ENCODE measurements at regions not wholly inside any gene's neighbourhood (a gene's known extent, or its start where the extent isn't known, plus 50 kb on each side); places are given as distances from the start of the nearest gene placed in this dataset.
A peak's percentile ranks its signal among the peaks of the same experiment; 100 is the strongest.

DNA sequence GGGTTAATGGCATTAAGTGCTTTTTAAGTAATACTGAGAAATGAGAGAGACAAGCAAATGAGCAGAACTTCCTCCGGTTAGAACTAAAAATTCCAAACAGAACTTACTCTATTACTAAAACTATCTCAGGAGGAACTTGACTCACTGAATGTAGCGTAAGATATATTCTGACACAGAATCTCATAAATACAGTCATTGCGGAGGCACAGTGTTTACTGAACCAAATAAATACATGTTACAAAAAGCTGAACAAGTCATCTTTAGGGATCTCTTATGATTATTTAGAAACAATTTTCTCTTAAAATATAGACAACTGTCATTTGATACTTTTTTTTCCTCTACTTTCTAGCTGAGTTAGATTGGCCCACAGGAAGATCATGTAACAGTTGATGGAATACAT lies 283.1 kb downstream of the KLF12 start:
- H3K27me3 ChIP-seq (ENCODE audit: insufficient read depth, low read length), result no peaks in the 10 kb centered on the region
- H3K9me3 ChIP-seq (ENCODE audit: low read length), result no peaks in the 10 kb centered on the region
- H3K36me3 ChIP-seq (ENCODE audit: insufficient read depth, low read length), result peaks cover 3% of the 10 kb centered on the region; the same call in 1 of the 2 replicates
- no peaks in the 10 kb centered on the region for H3K9me2 ChIP-seq (ENCODE audit: low read depth, low read length)
- H3K4me3 ChIP-seq (ENCODE audit: low read depth, low read length, poor library complexity, severe bottlenecking), result no peak overlapping the region
- H3F3A ChIP-seq (ENCODE audit: insufficient read depth, low read length), result 0 out of 2 replicates have a peak, but pooled peaks cover 2% of the 10 kb centered on the region
- H2AFZ ChIP-seq (ENCODE audit: low read length), result no peak overlapping the region
- TF ChIP-seq, protein P1, sequence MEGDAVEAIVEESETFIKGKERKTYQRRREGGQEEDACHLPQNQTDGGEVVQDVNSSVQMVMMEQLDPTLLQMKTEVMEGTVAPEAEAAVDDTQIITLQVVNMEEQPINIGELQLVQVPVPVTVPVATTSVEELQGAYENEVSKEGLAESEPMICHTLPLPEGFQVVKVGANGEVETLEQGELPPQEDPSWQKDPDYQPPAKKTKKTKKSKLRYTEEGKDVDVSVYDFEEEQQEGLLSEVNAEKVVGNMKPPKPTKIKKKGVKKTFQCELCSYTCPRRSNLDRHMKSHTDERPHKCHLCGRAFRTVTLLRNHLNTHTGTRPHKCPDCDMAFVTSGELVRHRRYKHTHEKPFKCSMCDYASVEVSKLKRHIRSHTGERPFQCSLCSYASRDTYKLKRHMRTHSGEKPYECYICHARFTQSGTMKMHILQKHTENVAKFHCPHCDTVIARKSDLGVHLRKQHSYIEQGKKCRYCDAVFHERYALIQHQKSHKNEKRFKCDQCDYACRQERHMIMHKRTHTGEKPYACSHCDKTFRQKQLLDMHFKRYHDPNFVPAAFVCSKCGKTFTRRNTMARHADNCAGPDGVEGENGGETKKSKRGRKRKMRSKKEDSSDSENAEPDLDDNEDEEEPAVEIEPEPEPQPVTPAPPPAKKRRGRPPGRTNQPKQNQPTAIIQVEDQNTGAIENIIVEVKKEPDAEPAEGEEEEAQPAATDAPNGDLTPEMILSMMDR (IDR thresholded peaks at IDR 0.05; ENCODE audit: low read length), result no peak
- no peak for TF ChIP-seq EZH2 (IDR thresholded peaks at IDR 0.05; ENCODE audit: borderline replicate concordance, low read length)
- H3K79me2 ChIP-seq (ENCODE audit: insufficient read depth, low read length), result no peaks in the 10 kb centered on the region
- no peak overlapping the region for H3K27ac ChIP-seq (ENCODE audit: low read depth, low read length, poor library complexity, severe bottlenecking)
- no peaks in the 10 kb centered on the region for H4K20me1 ChIP-seq (ENCODE audit: insufficient read depth, low read length)
- H3K4me1 ChIP-seq (ENCODE audit: insufficient read depth, low read length, severe bottlenecking), result peaks cover 35% of the 10 kb centered on the region
- H3K9ac ChIP-seq (ENCODE audit: low read length), result no peak overlapping the region
- H3K4me2 ChIP-seq (ENCODE audit: low read length), result no peak overlapping the region; the same call in 1 of the 2 replicates

DNA sequence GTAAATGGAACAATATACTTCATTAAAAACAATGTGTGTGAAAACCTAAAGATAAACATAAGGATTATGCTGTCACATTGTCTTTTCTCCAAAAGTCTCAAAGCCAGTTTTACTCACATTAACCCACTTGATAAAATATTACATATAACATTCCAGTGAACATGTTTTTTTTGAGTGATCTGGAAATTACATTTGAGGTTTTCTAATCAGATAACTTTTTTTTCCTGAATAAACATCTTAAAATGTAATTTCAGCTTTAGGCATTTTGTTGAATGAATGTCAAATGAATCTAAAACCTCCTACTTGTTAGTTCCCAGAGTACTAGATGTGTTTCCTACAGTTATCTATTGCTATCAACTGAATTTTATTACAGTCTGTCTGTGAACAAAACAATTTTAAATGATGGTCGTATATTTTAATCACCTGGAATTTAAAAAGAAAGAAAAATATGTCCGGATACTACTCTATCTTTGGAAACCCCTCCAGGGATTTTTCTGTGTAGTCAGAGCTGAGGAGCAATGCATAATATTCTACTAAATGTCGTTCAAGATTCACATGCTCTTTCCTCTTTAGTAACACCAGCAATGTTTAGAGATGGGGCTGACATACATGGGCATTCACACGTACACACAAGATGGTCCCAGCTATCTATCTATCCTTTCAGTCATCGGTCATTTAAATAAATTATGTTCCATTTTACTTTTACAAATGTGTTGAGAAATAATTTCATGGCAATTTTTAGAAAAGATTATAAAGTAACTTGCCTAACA lies 283.9 kb downstream of the KLF12 start:
- Histone ChIP-seq H3K27ac (ENCODE audit: low read depth, low read length, poor library complexity, severe bottlenecking) (no peak overlapping the region), H3K4me2 (ENCODE audit: low read length) (no peak overlapping the region), H3K27me3 (ENCODE audit: insufficient read depth, low read length) (no peaks in the 10 kb centered on the region), H3K9ac (ENCODE audit: low read length) (no peak overlapping the region), H3K9me2 (ENCODE audit: low read depth, low read length) (no peaks in the 10 kb centered on the region), H3K4me1 (ENCODE audit: insufficient read depth, low read length, severe bottlenecking) (peaks cover 35% of the 10 kb centered on the region), H3F3A (ENCODE audit: insufficient read depth, low read length) (0 out of 2 replicates have a peak, but pooled peaks cover 2% of the 10 kb centered on the region), H3K79me2 (ENCODE audit: insufficient read depth, low read length) (no peaks in the 10 kb centered on the region), H4K20me1 (ENCODE audit: insufficient read depth, low read length) (no peaks in the 10 kb centered on the region), H2AFZ (ENCODE audit: low read length) (no peak overlapping the region), H3K36me3 (ENCODE audit: insufficient read depth, low read length) (peaks cover 11% of the 10 kb centered on the region), H3K4me3 (ENCODE audit: low read depth, low read length, poor library complexity, severe bottlenecking) (no peak overlapping the region), H3K9me3 (ENCODE audit: low read length) (no peaks in the 10 kb centered on the region)
- TF ChIP-seq, protein P1 (IDR thresholded peaks at IDR 0.05; ENCODE audit: low read length), result no peak
- no peak for TF ChIP-seq EZH2 (IDR thresholded peaks at IDR 0.05; ENCODE audit: borderline replicate concordance, low read length)

DNA sequence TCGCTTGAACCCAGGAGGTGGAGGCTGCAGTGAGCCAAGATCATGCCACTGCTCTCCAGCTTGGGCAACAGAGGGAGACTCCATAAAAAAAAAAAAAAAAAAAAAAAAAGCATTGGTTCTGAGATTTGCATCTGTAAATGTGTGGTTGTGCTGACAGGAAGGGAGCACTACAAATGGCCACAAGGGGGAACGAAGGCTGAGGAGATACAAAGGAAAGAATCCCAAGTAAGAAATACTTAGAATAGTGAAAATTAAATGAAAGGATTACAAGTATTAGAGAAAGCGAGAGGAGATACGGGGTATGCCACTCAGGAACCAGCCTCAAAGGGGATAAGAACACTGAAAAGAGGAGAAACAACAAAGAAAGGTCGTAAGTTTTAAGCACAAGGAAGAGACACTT lies 284.9 kb downstream of the KLF12 start:
- Histone ChIP-seq H3K27ac (ENCODE audit: low read depth, low read length, poor library complexity, severe bottlenecking) (no peak overlapping the region), H3K79me2 (ENCODE audit: insufficient read depth, low read length) (no peaks in the 10 kb centered on the region), H3K4me1 (ENCODE audit: insufficient read depth, low read length, severe bottlenecking) (peaks cover 35% of the 10 kb centered on the region), H2AFZ (ENCODE audit: low read length) (no peak overlapping the region), H3K9me2 (ENCODE audit: low read depth, low read length) (no peaks in the 10 kb centered on the region), H3K4me3 (ENCODE audit: low read depth, low read length, poor library complexity, severe bottlenecking) (no peak overlapping the region), H3K9ac (ENCODE audit: low read length) (no peak overlapping the region), H3F3A (ENCODE audit: insufficient read depth, low read length) (0 out of 2 replicates have a peak, but pooled peaks cover 2% of the 10 kb centered on the region), H3K27me3 (ENCODE audit: insufficient read depth, low read length) (no peaks in the 10 kb centered on the region), H3K36me3 (ENCODE audit: insufficient read depth, low read length) (peaks cover 20% of the 10 kb centered on the region), H3K4me2 (ENCODE audit: low read length) (peak overlapping the region; percentile 24; the same call in 1 of the 2 replicates), H4K20me1 (ENCODE audit: insufficient read depth, low read length) (no peaks in the 10 kb centered on the region), H3K9me3 (ENCODE audit: low read length) (no peaks in the 10 kb centered on the region)
- TF ChIP-seq, protein P1 (IDR thresholded peaks at IDR 0.05; ENCODE audit: low read length), result peak; percentile 61
- no peak for TF ChIP-seq EZH2 (IDR thresholded peaks at IDR 0.05; ENCODE audit: borderline replicate concordance, low read length)
